Loucy (cell line): ENCODE measurements at regions not wholly inside any gene's neighbourhood (a gene's known extent, or its start where the extent isn't known, plus 50 kb on each side); places are given as distances from the start of the nearest gene placed in this dataset.

Experiments used
- H2AFZ ChIP-seq: fragments of 200-600 bp; sonication (generic); 2 replicates; pipeline ENCODE4 v1.6.0; 2016; ENCODE audit warnings: antibody characterized with exemption, mild to moderate bottlenecking, low read length, moderate library complexity
- H3F3A ChIP-seq: fragments of 200-600 bp; 2 replicates; pipeline ENCODE4 v1.6.0; 2016; ENCODE audit warnings: antibody characterized with exemption, low read depth, mild to moderate bottlenecking
- H3K27me3 ChIP-seq: fragments of 200-600 bp; sonication (generic); 2 replicates; pipeline ENCODE4 v1.6.1; 2014; ENCODE audit warnings: low read length, mild to moderate bottlenecking; ENCODE audit not compliant: insufficient read depth, poor library complexity, severe bottlenecking
- H3K36me3 ChIP-seq: fragments of 200-600 bp; sonication (generic); 2 replicates; pipeline ENCODE4 v1.6.1; 2016; ENCODE audit warnings: low read length; ENCODE audit not compliant: insufficient read depth
- H3K4me1 ChIP-seq: fragments of 200-600 bp; sonication (generic); 2 replicates; pipeline ENCODE4 v1.5.1; 2014; ENCODE audit warnings: low read length, mild to moderate bottlenecking; ENCODE audit not compliant: insufficient read depth, poor library complexity, severe bottlenecking
- H3K4me2 ChIP-seq: fragments of 200-600 bp; sonication (generic); 2 replicates; pipeline ENCODE4 v1.6.0; 2014; ENCODE audit warnings: antibody characterized with exemption, low read length, low read depth, mild to moderate bottlenecking; ENCODE audit not compliant: poor library complexity, severe bottlenecking
- H3K4me3 ChIP-seq: fragments of 200-600 bp; sonication (generic); 2 replicates; pipeline ENCODE4 v1.5.1; 2014; ENCODE audit warnings: low read length, mild to moderate bottlenecking, mixed read lengths; ENCODE audit not compliant: poor library complexity, severe bottlenecking
- H3K79me2 ChIP-seq: fragments of 200-600 bp; sonication (generic); 2 replicates; pipeline ENCODE4 v1.6.1; 2014; ENCODE audit warnings: low read length; ENCODE audit not compliant: insufficient read depth
- H3K9ac ChIP-seq: fragments of 200-600 bp; sonication (generic); 2 replicates; pipeline ENCODE4 v1.6.0; 2014; ENCODE audit warnings: mild to moderate bottlenecking, low read depth, low read length, moderate library complexity; ENCODE audit not compliant: poor library complexity, severe bottlenecking
- H3K9me2 ChIP-seq: fragments of 200-600 bp; sonication (generic); replicated peaks from 2 replicates; pipeline ENCODE4 v1.6.1; 2016; ENCODE audit warnings: low read depth, low read length, mixed read lengths
- H3K9me3 ChIP-seq: fragments of 200-600 bp; sonication (generic); 2 replicates; pipeline ENCODE4 v1.6.1; 2014; ENCODE audit warnings: mild to moderate bottlenecking, antibody characterized with exemption, low read length, low read depth; ENCODE audit not compliant: insufficient read depth
- H4K20me1 ChIP-seq: fragments of 200-600 bp; sonication (generic); 2 replicates; pipeline ENCODE4 v1.6.0; 2014; ENCODE audit warnings: antibody characterized with exemption, low read length, mild to moderate bottlenecking; ENCODE audit not compliant: insufficient read depth, poor library complexity, severe bottlenecking
- EZH2phosphoT487 ChIP-seq: fragments of 200-600 bp; IDR thresholded peaks from 2 replicates; pipeline ENCODE4 v1.6.1; 2018; ENCODE audit warnings: antibody characterized with exemption, mild to moderate bottlenecking, moderate library complexity, borderline replicate concordance
- TF ChIP-seq, protein P1 (sequence below): fragments of 200-600 bp; sonication (generic); conservative IDR thresholded peaks from 2 replicates; pipeline ENCODE4 v1.5.1; 2014; ENCODE audit warnings: mild to moderate bottlenecking, antibody characterized with exemption, low read length

DNA sequence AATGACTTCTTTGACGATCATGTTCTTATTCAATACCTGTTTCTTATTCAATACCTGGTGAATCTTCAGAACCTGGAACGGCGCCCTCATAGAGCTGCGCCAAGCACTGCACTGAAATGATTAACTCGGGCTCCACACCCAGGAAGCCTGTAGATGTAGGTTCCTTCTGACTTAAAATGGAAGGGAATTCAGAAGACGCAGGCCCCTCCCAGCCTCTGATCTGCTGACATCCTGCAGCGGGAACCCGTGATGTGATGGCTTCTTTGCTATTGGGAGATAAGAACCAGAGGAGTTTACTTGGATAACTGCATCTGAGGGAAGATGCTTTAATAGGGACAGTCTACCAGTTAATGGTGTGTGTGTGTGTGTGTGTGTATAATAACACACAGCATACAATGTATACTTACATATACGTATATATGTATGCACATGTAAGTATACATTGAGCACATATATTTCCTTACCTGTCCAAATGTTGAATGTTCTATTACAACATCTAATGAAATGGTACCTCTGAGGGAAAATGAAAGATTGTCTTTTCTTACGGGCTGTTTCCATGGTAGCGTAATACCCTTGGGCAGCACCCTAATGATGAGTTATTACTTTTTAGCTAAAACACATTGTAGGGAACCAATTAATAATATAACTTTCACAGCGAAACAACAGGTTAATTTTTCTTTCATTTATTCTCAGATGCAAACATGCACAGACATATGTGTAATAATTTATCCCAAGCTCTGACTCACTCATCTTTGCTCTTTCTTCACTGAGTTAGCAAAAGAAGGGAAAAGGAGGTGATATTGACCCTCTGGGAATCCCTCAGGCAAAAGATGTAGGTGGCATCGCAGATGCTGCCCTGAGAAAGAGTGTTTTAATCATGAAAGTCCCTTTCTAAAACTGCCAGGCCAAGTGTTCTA, 379.8 kb downstream of the SIPA1L2 start:
- Histone ChIP-seq H4K20me1 (no peaks in the 10 kb centered on the region), H3K4me1 (no peaks in the 10 kb centered on the region), H3K9me3 (no peaks in the 10 kb centered on the region), H2AFZ (no peak overlapping the region), H3K79me2 (no peaks in the 10 kb centered on the region), H3K4me2 (no peak overlapping the region), H3K36me3 (no peaks in the 10 kb centered on the region), H3F3A (no peaks in the 10 kb centered on the region), H3K9me2 (no peaks in the 10 kb centered on the region), H3K9ac (no peak overlapping the region), H3K4me3 (no peak overlapping the region), H3K27me3 (peaks cover 11% of the 10 kb centered on the region)
- TF ChIP-seq, protein P1, sequence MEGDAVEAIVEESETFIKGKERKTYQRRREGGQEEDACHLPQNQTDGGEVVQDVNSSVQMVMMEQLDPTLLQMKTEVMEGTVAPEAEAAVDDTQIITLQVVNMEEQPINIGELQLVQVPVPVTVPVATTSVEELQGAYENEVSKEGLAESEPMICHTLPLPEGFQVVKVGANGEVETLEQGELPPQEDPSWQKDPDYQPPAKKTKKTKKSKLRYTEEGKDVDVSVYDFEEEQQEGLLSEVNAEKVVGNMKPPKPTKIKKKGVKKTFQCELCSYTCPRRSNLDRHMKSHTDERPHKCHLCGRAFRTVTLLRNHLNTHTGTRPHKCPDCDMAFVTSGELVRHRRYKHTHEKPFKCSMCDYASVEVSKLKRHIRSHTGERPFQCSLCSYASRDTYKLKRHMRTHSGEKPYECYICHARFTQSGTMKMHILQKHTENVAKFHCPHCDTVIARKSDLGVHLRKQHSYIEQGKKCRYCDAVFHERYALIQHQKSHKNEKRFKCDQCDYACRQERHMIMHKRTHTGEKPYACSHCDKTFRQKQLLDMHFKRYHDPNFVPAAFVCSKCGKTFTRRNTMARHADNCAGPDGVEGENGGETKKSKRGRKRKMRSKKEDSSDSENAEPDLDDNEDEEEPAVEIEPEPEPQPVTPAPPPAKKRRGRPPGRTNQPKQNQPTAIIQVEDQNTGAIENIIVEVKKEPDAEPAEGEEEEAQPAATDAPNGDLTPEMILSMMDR: no peak
- no peak for TF ChIP-seq EZH2phosphoT487

- peaks cover 11% of the 10 kb centered on the region for H3K27me3 ChIP-seq
- H3K4me3 ChIP-seq: no peak overlapping the region
- H3K9ac ChIP-seq: no peak overlapping the region
- H3F3A ChIP-seq: no peaks in the 10 kb centered on the region
- H3K79me2 ChIP-seq: no peaks in the 10 kb centered on the region
- no peaks in the 10 kb centered on the region for H3K9me2 ChIP-seq
- no peak overlapping the region for H2AFZ ChIP-seq
- TF ChIP-seq, protein P1: no peak
- 0 out of 2 replicates have a peak, but pooled peaks have one; percentile 11 for TF ChIP-seq EZH2phosphoT487
- no peak overlapping the region for H3K4me2 ChIP-seq
- H3K36me3 ChIP-seq: no peaks in the 10 kb centered on the region
- no peaks in the 10 kb centered on the region for H3K9me3 ChIP-seq
- no peaks in the 10 kb centered on the region for H4K20me1 ChIP-seq
- no peaks in the 10 kb centered on the region for H3K4me1 ChIP-seq
These were observed 380.6 kb downstream of the SIPA1L2 start for GRCh38 chr1:232249339-232249738.

DNA sequence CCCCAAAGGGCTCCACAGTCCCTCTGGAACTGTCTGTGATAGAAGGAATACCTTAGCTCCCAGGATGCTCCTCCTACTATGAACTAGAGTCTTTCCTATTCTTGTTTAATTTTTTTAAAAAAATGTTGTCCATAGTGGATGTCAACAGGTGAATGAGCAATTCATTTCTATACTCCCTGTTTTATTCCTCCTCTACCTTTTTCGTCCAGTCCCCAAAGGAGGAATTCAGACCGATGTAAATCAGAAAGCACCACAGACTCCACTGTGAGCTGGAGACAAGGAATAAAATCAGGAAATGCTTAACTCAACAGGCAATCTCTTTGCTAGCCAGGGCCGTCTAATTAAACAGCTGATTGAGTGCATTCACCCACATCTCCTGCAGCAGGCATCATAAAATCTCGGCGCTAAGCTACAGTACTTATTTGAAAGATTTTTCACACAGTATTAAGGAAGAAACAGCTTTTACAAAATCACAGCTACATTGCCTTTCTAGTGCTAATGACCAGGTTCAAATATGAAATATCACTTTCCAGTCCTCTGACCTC, 381.6 kb downstream of the SIPA1L2 start:
- H3K9me3 ChIP-seq: no peaks in the 10 kb centered on the region
- no peak overlapping the region for H3K4me2 ChIP-seq
- no peaks in the 10 kb centered on the region for H3K4me1 ChIP-seq
- TF ChIP-seq, protein P1: no peak
- no peak for TF ChIP-seq EZH2phosphoT487
- peaks cover 11% of the 10 kb centered on the region for H3K27me3 ChIP-seq
- H3K9ac ChIP-seq: no peak overlapping the region
- H3K36me3 ChIP-seq: no peaks in the 10 kb centered on the region
- H3F3A ChIP-seq: no peaks in the 10 kb centered on the region
- H2AFZ ChIP-seq: no peak overlapping the region
- no peaks in the 10 kb centered on the region for H3K9me2 ChIP-seq
- H3K79me2 ChIP-seq: no peaks in the 10 kb centered on the region
- no peaks in the 10 kb centered on the region for H4K20me1 ChIP-seq
- no peak overlapping the region for H3K4me3 ChIP-seq
